ENCODE measurements at regions not wholly inside any gene's neighbourhood (a gene's known extent, or its start where the extent isn't known, plus 50 kb on each side); places are given as distances from the start of the nearest gene placed in this dataset.

DNA sequence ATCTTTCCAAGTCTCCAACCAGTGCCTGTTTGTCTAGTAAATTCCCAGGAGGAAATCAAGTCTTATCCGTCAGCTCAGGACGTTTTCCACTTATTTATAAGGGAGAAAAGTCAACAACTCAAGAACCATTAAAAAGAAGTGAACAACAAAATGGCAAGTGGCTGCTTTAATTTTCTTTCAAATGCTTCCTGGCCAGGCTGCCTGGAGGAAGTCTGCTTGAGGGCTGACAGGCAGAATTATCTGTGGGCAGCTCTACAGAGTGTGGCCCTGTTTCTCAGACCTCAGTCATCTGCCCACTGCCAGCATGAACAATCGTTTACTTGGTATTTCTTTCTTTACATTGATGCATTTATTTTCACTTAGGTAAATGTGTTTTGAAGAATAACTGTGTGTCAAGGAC is 281.9 kb upstream of the ISX start:
- in situ Hi-C loops (cut with MboI; ENCODE audit: low pct_ligation_motif_present in 1 of 4, low pct_unique_long_range_greater_than_20kb in 1 of 4, low sequenced_read_pairs in 3 of 4) = no loop called here
- TF ChIP-seq EP300 (IDR thresholded peaks at IDR 0.05; ENCODE audit: low read depth) (no peak), POLR2AphosphoS5 (IDR thresholded peaks at IDR 0.05) (no peak), POLR2A (IDR thresholded peaks at IDR 0.05) (no peak)
- TF ChIP-seq, protein P1, sequence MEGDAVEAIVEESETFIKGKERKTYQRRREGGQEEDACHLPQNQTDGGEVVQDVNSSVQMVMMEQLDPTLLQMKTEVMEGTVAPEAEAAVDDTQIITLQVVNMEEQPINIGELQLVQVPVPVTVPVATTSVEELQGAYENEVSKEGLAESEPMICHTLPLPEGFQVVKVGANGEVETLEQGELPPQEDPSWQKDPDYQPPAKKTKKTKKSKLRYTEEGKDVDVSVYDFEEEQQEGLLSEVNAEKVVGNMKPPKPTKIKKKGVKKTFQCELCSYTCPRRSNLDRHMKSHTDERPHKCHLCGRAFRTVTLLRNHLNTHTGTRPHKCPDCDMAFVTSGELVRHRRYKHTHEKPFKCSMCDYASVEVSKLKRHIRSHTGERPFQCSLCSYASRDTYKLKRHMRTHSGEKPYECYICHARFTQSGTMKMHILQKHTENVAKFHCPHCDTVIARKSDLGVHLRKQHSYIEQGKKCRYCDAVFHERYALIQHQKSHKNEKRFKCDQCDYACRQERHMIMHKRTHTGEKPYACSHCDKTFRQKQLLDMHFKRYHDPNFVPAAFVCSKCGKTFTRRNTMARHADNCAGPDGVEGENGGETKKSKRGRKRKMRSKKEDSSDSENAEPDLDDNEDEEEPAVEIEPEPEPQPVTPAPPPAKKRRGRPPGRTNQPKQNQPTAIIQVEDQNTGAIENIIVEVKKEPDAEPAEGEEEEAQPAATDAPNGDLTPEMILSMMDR (IDR thresholded peaks at IDR 0.05) = no peak
- Histone ChIP-seq H3K4me3 (no peak overlapping the region), H3K27me3 (no peaks in the 10 kb centered on the region), H3K27ac (no peak overlapping the region), H3K36me3 (no peaks in the 10 kb centered on the region), H3K9me3 (no peaks in the 10 kb centered on the region), H3K4me1 (no peaks in the 10 kb centered on the region)
- intact Hi-C loops (cut with DNase I; ENCODE audit: low total_unique reads) = no loop called here
- DNase-seq = no peak
- 13 to 19% methylated on average over 3 of the region's 3 CpGs for WGBS, 2 donors (ENCODE audit: low coverage in 1 of 2)

DNA sequence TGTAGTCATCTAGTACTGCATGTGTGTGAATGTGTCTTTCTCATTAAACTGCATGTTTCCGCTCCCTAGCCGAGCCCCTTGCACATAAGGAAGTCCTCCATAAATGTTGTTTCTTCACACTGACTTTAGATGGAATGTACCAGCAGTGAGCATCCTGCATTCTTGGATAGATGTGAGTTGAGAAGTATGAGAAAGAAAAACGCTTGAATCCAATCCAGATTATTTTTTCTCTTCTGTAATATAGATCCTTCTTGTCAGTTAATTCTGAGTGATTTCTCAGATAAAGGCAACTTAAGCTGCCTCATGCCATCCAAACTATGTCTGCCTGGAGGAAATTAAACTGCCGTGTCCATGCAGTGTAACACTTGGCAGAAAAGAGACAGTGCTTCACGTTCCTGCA is 268.1 kb upstream of the ISX start:
- H3K4me3 ChIP-seq = no peak overlapping the region
- TF ChIP-seq EP300 (IDR thresholded peaks at IDR 0.05; ENCODE audit: low read depth) (no peak), POLR2A (IDR thresholded peaks at IDR 0.05) (no peak), POLR2AphosphoS5 (IDR thresholded peaks at IDR 0.05) (no peak)
- TF ChIP-seq, protein P1 (IDR thresholded peaks at IDR 0.05) = no peak
- H3K36me3 ChIP-seq = no peaks in the 10 kb centered on the region
- no peaks in the 10 kb centered on the region for H3K27me3 ChIP-seq
- WGBS, 2 donors (ENCODE audit: low coverage in 1 of 2) = 76 to 78% methylated on average over 4 to 5 of the region's 5 CpGs
- no peak for DNase-seq
- H3K9me3 ChIP-seq = no peaks in the 10 kb centered on the region
- intact Hi-C loops (cut with DNase I; ENCODE audit: low total_unique reads) (no loop called here), in situ Hi-C loops (cut with MboI; ENCODE audit: low pct_ligation_motif_present in 1 of 4, low pct_unique_long_range_greater_than_20kb in 1 of 4, low sequenced_read_pairs in 3 of 4) (no loop called here)
- H3K27ac ChIP-seq = no peak overlapping the region
- H3K4me1 ChIP-seq = peaks cover 0 to 5% (median 0%) of the 10 kb centered on the region in 4 donors

DNA sequence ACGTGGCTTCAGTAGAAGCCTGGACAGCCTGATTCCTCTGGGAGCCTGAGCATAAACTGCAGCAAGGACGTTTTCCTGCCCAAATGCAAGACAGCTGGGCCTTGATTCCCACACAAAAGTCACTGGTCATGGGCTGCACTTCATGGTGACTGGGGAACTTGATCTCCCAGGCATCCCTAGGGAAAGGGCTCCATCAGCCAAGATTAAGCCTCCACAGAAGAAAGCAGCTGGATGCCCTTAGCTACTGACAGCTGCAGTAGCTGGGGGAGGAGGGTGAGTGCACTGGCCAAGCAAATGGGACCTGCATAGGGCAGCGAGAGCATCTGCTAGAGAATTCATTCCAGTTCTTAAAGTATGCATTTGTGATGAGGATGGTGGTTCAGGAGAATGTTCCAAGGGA is 267.4 kb upstream of the ISX start:
- no peaks in the 10 kb centered on the region for H3K27me3 ChIP-seq
- no peak overlapping the region for H3K4me3 ChIP-seq
- peaks cover 0 to 5% (median 0%) of the 10 kb centered on the region in 4 donors for H3K4me1 ChIP-seq
- 45 to 50% methylated on average over 3 of the region's 3 CpGs for whole genome bisulfite sequencing, 2 donors (ENCODE audit: low coverage in 1 of 2)
- no peaks in the 10 kb centered on the region for H3K36me3 ChIP-seq
- no peak for TF ChIP-seq POLR2A (IDR thresholded peaks at IDR 0.05)
- TF ChIP-seq, protein P1 (IDR thresholded peaks at IDR 0.05) = no peak
- TF ChIP-seq POLR2AphosphoS5 (IDR thresholded peaks at IDR 0.05) = no peak
- no peak for TF ChIP-seq EP300 (IDR thresholded peaks at IDR 0.05; ENCODE audit: low read depth)
- in situ Hi-C loops (cut with MboI; ENCODE audit: low pct_ligation_motif_present in 1 of 4, low pct_unique_long_range_greater_than_20kb in 1 of 4, low sequenced_read_pairs in 3 of 4) = no loop called here
- no peak overlapping the region for H3K27ac ChIP-seq
- intact Hi-C loops (cut with DNase I; ENCODE audit: low total_unique reads) = no loop called here
- DNase-seq = no peak
- no peaks in the 10 kb centered on the region for H3K9me3 ChIP-seq

DNA sequence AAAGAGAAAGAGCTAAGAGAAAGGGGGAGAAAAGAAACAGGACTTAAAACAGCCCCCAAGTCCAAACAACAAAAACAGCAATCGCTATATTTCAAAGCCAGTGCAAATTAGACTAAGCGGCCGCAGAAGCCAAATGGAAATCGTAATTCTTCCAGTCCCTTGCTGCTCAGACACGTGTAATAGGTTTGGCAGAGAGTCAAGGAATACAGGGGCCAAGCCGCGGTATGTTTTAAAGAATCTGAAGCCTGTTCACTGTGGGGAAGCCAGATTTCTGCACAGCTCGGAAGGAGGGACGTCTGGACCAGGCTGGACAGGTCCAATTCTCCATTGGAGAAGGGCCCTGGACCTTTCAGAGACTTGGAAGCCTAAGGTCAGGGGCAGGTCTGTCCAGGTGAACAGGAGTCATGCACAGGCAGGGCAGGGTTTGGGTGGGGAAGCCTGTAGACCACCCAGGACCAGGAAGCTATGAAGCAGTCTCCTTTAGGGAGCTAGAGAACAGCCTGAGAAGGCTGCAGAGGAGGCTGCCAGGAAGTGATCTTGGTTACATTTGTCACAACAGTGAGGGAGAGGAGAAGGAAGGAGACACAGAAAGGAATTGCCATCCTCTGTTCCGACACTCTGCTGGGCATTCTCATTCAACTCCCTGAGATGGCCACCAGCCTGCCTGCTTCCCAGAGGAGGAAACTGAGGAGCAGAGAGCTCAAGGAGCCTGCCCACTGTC is 265.5 kb upstream of the ISX start:
- WGBS, 2 donors (ENCODE audit: low coverage in 1 of 2) = 43 to 51% methylated on average over 7 to 10 of the region's 10 CpGs
- no peaks in the 10 kb centered on the region for H3K36me3 ChIP-seq
- H3K4me3 ChIP-seq = no peak overlapping the region
- intact Hi-C loops (cut with DNase I; ENCODE audit: low total_unique reads) (no loop called here), in situ Hi-C loops (cut with MboI; ENCODE audit: low pct_ligation_motif_present in 1 of 4, low pct_unique_long_range_greater_than_20kb in 1 of 4, low sequenced_read_pairs in 3 of 4) (no loop called here)
- no peaks in the 10 kb centered on the region for H3K9me3 ChIP-seq
- peaks cover 0 to 5% (median 0%) of the 10 kb centered on the region in 4 donors for H3K4me1 ChIP-seq
- no peak for TF ChIP-seq POLR2AphosphoS5 (IDR thresholded peaks at IDR 0.05)
- TF ChIP-seq POLR2A (IDR thresholded peaks at IDR 0.05) = no peak
- no peak for TF ChIP-seq EP300 (IDR thresholded peaks at IDR 0.05; ENCODE audit: low read depth)
- TF ChIP-seq, protein P1 (IDR thresholded peaks at IDR 0.05) = no peak
- no peaks in the 10 kb centered on the region for H3K27me3 ChIP-seq
- H3K27ac ChIP-seq = no peak overlapping the region
- DNase-seq = no peak
